ENCODE measurements at regions not wholly inside any gene's neighbourhood (a gene's known extent, or its start where the extent isn't known, plus 50 kb on each side); places are given as distances from the start of the nearest gene placed in this dataset.

DNA sequence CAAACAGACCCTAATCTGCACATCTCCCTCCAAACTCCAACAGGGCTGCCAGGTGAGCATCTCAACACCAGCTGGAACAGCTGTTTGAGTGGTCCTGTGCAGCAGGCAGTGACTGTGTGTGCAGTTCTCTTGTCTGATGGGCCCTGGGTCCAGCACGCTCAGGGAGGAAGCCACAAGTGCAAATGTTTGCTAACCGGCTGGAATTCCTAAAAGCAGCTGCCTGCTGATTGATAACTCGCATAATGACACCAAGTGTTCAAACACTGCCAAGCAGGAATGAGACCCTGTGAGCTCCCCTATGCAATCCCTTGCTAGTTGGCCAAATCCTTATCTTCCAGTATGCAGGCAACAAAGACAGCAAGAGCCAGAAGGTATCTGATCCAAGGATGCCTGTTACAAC lies 650.6 kb downstream of the CBLN4 start:
- no peaks in the 10 kb centered on the region for H3K9me3 ChIP-seq
- no CpG with 5 or more reads among the region's 3 CpGs for WGBS, 2 donors (ENCODE audit: low coverage in 1 of 2)
- no peak for ATAC-seq

DNA sequence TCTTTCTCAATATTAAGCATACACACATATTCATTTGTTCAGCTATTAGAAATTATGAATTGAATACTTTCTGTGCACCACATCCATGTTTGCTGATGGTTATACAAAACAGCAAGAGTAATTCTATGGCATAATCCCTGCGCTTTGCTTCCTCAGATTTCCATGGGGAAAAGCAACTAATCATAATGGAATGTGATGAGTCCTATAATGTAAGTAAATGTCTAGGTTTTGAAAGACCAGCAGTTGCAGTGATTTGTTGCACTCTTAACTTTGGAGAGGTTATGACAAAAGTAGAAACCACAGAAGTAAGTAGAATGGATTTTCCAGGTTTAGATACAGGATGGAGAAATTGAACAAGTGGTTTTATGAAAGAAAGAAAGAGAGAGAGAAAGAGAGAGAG lies 652.1 kb downstream of the CBLN4 start:
- ATAC-seq, result no peak
- no peaks in the 10 kb centered on the region for H3K4me1 ChIP-seq
- 90 to 94% methylated on average over 1 of the region's 1 CpG for WGBS, 2 donors (ENCODE audit: low coverage in 1 of 2)
- no peaks in the 10 kb centered on the region for H3K9me3 ChIP-seq
- no peak overlapping the region for H3K4me3 ChIP-seq
- no peak overlapping the region for H3K27ac ChIP-seq
- TF ChIP-seq POLR2A (IDR thresholded peaks at IDR 0.05) (no peak), EP300 (IDR thresholded peaks at IDR 0.05) (no peak), POLR2AphosphoS5 (IDR thresholded peaks at IDR 0.05) (no peak)
- TF ChIP-seq, protein P1, sequence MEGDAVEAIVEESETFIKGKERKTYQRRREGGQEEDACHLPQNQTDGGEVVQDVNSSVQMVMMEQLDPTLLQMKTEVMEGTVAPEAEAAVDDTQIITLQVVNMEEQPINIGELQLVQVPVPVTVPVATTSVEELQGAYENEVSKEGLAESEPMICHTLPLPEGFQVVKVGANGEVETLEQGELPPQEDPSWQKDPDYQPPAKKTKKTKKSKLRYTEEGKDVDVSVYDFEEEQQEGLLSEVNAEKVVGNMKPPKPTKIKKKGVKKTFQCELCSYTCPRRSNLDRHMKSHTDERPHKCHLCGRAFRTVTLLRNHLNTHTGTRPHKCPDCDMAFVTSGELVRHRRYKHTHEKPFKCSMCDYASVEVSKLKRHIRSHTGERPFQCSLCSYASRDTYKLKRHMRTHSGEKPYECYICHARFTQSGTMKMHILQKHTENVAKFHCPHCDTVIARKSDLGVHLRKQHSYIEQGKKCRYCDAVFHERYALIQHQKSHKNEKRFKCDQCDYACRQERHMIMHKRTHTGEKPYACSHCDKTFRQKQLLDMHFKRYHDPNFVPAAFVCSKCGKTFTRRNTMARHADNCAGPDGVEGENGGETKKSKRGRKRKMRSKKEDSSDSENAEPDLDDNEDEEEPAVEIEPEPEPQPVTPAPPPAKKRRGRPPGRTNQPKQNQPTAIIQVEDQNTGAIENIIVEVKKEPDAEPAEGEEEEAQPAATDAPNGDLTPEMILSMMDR (IDR thresholded peaks at IDR 0.05), result no peak
- no peaks in the 10 kb centered on the region for H3K27me3 ChIP-seq
- no peaks in the 10 kb centered on the region for H3K36me3 ChIP-seq

More for the DNA sequence above, 650.6 kb downstream of the CBLN4 start:
- H3K27ac ChIP-seq, result no peak overlapping the region
- no peaks in the 10 kb centered on the region for H3K27me3 ChIP-seq
- H3K36me3 ChIP-seq, result no peaks in the 10 kb centered on the region
- TF ChIP-seq POLR2A (IDR thresholded peaks at IDR 0.05) (no peak), POLR2AphosphoS5 (IDR thresholded peaks at IDR 0.05) (no peak), EP300 (IDR thresholded peaks at IDR 0.05) (no peak)
- TF ChIP-seq, protein P1 (IDR thresholded peaks at IDR 0.05), result no peak
- H3K4me1 ChIP-seq, result no peaks in the 10 kb centered on the region
- no peak overlapping the region for H3K4me3 ChIP-seq

DNA sequence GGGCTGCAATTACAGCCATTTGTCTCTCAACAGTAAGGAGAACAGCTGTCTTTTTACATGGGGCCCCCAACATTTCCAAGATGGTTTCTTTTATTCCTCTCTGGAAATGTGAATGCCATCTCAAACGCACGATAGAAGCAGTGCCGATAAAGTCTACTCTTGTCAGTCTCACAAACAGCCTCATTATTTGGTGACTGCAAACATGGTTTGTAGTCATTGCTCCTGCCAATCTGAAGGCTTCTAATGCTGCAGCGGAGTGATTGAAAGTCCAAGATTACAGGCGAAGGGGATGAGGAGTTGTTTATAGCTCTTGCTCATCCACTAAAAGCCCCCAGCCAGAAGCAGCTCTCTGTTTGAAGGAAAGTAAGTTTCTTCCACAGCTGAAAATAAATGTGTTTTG lies 657.1 kb downstream of the CBLN4 start:
- H3K27ac ChIP-seq, result no peak overlapping the region
- no peak for TF ChIP-seq EP300 (IDR thresholded peaks at IDR 0.05)
- TF ChIP-seq, protein P1 (IDR thresholded peaks at IDR 0.05), result no peak
- TF ChIP-seq POLR2A (IDR thresholded peaks at IDR 0.05), result no peak
- no peak for TF ChIP-seq POLR2AphosphoS5 (IDR thresholded peaks at IDR 0.05)
- H3K27me3 ChIP-seq, result no peaks in the 10 kb centered on the region
- H3K4me1 ChIP-seq, result no peaks in the 10 kb centered on the region
- no peaks in the 10 kb centered on the region for H3K36me3 ChIP-seq
- no peaks in the 10 kb centered on the region for H3K9me3 ChIP-seq
- H3K4me3 ChIP-seq, result no peak overlapping the region
- 72% methylated on average over 5 of the region's 5 CpGs; no CpG with 5 or more reads in 1 of the 2 donors for WGBS, 2 donors (ENCODE audit: low coverage in 1 of 2)
- no peak for ATAC-seq

DNA sequence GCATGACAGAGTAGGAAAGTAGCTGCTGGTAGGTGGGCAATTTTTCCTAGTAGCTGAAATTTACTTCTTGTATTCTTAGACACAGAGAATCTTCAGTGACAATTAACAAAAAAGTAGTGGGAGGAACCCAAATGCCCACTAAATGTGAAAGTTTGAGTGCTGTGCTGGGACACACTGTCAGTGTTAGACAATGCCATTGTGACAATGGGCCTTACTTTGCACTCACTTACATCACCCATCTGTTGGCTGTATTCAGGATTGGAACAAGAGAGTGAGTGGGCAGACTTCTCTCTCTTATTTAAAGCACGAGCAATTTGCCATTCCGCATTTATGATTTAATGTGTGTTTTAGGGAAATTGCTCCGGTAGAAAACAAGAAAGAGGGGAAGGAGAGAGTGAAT lies 662.5 kb downstream of the CBLN4 start:
- no peak overlapping the region for H3K4me3 ChIP-seq
- WGBS, 2 donors (ENCODE audit: low coverage in 1 of 2), result 80 to 100% methylated on average over 2 to 3 of the region's 3 CpGs
- no peaks in the 10 kb centered on the region for H3K27me3 ChIP-seq
- TF ChIP-seq, protein P1 (IDR thresholded peaks at IDR 0.05), result no peak
- no peak for TF ChIP-seq EP300 (IDR thresholded peaks at IDR 0.05)
- TF ChIP-seq POLR2AphosphoS5 (IDR thresholded peaks at IDR 0.05), result no peak
- no peak for TF ChIP-seq POLR2A (IDR thresholded peaks at IDR 0.05)
- no peaks in the 10 kb centered on the region for H3K36me3 ChIP-seq
- no peaks in the 10 kb centered on the region for H3K4me1 ChIP-seq
- H3K9me3 ChIP-seq, result no peaks in the 10 kb centered on the region
- no peak overlapping the region for H3K27ac ChIP-seq
- no peak for ATAC-seq

DNA sequence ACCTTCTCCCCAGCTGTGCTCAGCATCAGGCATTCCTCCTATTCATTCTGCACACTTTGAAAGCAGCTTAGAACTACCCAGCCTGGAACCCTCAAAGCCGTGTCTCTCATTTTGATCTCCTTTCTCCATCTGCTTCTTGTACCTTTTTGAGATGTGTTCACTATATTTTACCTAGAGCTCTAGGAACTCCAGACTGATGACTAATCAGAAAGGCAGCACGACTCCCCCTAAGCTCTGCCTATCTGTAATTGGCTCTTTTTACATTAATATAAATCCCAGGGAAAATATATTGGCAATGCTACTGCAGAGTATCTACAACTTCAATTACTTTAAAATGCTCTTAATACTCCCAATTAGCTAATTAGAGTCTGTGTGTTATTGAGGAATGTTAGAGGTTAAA lies 671.5 kb downstream of the CBLN4 start:
- Histone ChIP-seq H3K27me3 (no peaks in the 10 kb centered on the region), H3K4me3 (no peak overlapping the region), H3K9me3 (no peaks in the 10 kb centered on the region), H3K4me1 (no peaks in the 10 kb centered on the region), H3K36me3 (no peaks in the 10 kb centered on the region), H3K27ac (no peak overlapping the region)
- no peak for ATAC-seq
- TF ChIP-seq POLR2A (IDR thresholded peaks at IDR 0.05) (no peak), POLR2AphosphoS5 (IDR thresholded peaks at IDR 0.05) (no peak), EP300 (IDR thresholded peaks at IDR 0.05) (no peak)
- TF ChIP-seq, protein P1 (IDR thresholded peaks at IDR 0.05), result no peak
- 48 to 72% methylated on average over 2 of the region's 2 CpGs for WGBS, 2 donors (ENCODE audit: low coverage in 1 of 2)
